Upper lobe of left lung (tissue), 6 donors: ENCODE measurements at regions not wholly inside any gene's neighbourhood (a gene's known extent, or its start where the extent isn't known, plus 50 kb on each side); places are given as distances from the start of the nearest gene placed in this dataset.

Experiments
- ATAC-seq, 2 donors: fragments of 200-7000 bp; cut with Tn5 transposase; one replicate each; pipeline ENCODE4 v1.9.1; 2022; ENCODE audit warnings: mild to moderate bottlenecking in 2 of 2, moderate library complexity in 2 of 2; ENCODE audit not compliant: low FRiP score in 2 of 2
- DNase-seq, 2 donors: peaks; one replicate each; pipeline ENCODE4 v3.0.0-alpha.2; 2019 to 2020
- H3K27ac ChIP-seq, 4 donors: fragments of 200-600 bp; sonication (generic); one replicate each; pipeline ENCODE4 v1.5.1; 2016 to 2019
- H3K27me3 ChIP-seq, 4 donors: fragments of 200-600 bp; sonication (generic); one replicate each; pipeline ENCODE4 v1.5.1; 2017 to 2019
- H3K36me3 ChIP-seq, 4 donors: fragments of 200-600 bp; sonication (generic); one replicate each; pipeline ENCODE4 v1.5.1; 2016 to 2019
- H3K4me1 ChIP-seq, 4 donors: fragments of 200-600 bp; sonication (generic); one replicate each; pipeline ENCODE4 v1.5.1; 2018 to 2019
- H3K4me3 ChIP-seq, 4 donors: fragments of 200-600 bp; sonication (generic); one replicate each; pipeline ENCODE4 v1.5.1; 2017 to 2019; ENCODE audit warnings: mild to moderate bottlenecking in 2 of 4, moderate library complexity in 1 of 4
- H3K9me3 ChIP-seq, 4 donors: fragments of 200-600 bp; sonication (generic); one replicate each; pipeline ENCODE4 v1.5.1; 2018 to 2019
- CTCF ChIP-seq, 6 experiments: fragments of 450-650 bp in 4 of 6; fragments of 200-600 bp in 2 of 6; sonication (generic) in 2 of 6; IDR thresholded peaks; one replicate each; pipeline ENCODE4 v1.5.1; 2016 to 2019; ENCODE audit warnings: antibody characterized with exemption in 6 of 6
- EP300 ChIP-seq, 4 donors: sonication (generic); formaldehyde crosslinking; IDR thresholded peaks; one replicate each; pipeline ENCODE4 v1.5.1; 2017; ENCODE audit warnings: antibody characterized with exemption in 4 of 4, control low read depth in 2 of 4
- POLR2A ChIP-seq, 4 donors: fragments of 450-650 bp; IDR thresholded peaks; one replicate each; pipeline ENCODE4 v1.5.1; 2016 to 2017; ENCODE audit warnings: antibody characterized with exemption in 4 of 4, mild to moderate bottlenecking in 2 of 4
- POLR2AphosphoS5 ChIP-seq, 2 donors: sonication (generic); formaldehyde crosslinking; IDR thresholded peaks; one replicate each; pipeline ENCODE4 v1.5.1; 2017; ENCODE audit warnings: antibody characterized with exemption in 2 of 2
- WGBS, 2 donors: methylation state at CpG; one replicate each; pipeline ENCODE4 v1.1.5; 2017 to 2018; 5-methylcytosine and 5-hydroxymethylcytosine counted together
- donor health status: DM: no; HTN: no; CAD: no; lungs with moderate emphysema.
- donor health status: DM: no; HTN: yes; CAD: no; lungs with severe emphysema.

DNA sequence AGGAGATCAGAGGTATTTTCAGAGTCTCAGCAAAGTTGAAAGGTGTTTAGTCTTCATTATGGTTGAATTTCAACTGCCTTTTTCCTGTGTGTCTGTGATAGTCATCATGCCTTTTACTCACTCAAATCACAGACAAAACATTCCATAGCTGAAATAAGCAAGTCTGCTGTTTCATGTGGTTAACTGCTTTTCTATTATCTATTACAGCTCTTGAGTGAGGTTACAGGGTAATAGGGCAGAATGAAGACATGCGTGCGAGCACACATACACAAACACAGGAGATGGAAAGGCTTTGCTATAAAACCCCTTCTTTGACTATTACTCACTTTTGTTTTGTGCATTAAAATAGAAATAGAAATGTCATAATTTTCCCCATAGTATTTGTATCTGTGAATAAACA lies 192.6 kb upstream of the RARB start:
- Histone ChIP-seq H3K4me3 (no peak overlapping the region), H3K27me3 (no peaks in the 10 kb centered on the region), H3K36me3 (no peaks in the 10 kb centered on the region), H3K27ac (no peak overlapping the region), H3K4me1 (no peaks in the 10 kb centered on the region), H3K9me3 (no peaks in the 10 kb centered on the region)
- 82 to 95% methylated on average over 2 of the region's 2 CpGs for WGBS, 2 donors
- DNase-seq (no peak), ATAC-seq (no peak)
- TF ChIP-seq POLR2AphosphoS5 (IDR thresholded peaks at IDR 0.05) (no peak), EP300 (IDR thresholded peaks at IDR 0.05) (no peak), POLR2A (IDR thresholded peaks at IDR 0.05) (no peak), CTCF (IDR thresholded peaks at IDR 0.05) (no peak)

DNA sequence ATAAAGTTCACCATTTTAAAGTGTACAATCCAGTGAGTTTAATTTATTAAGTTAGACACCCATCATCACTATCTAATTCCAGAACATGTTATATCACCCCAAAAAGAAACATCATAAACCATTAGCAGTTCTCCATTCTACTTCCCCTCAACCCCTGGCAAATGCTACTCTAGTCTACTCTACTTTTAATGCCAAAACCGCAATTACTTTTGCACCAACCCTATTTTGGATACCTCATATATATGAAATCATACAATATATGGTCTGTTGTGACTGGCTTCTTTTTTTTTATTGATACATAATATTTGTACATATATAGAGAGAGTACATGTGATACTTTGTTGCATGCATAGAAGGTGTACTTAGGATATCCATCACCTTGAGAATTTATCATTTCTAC lies 190.5 kb upstream of the RARB start:
- Histone ChIP-seq H3K4me1 (no peaks in the 10 kb centered on the region), H3K9me3 (no peaks in the 10 kb centered on the region), H3K36me3 (no peaks in the 10 kb centered on the region), H3K4me3 (no peak overlapping the region), H3K27me3 (no peaks in the 10 kb centered on the region), H3K27ac (no peak overlapping the region)
- TF ChIP-seq CTCF (IDR thresholded peaks at IDR 0.05) (no peak), EP300 (IDR thresholded peaks at IDR 0.05) (no peak), POLR2AphosphoS5 (IDR thresholded peaks at IDR 0.05) (no peak), POLR2A (IDR thresholded peaks at IDR 0.05) (no peak)
- no peak for ATAC-seq
- no peak for DNase-seq
- WGBS, 2 donors = 89 to 91% methylated on average over 1 of the region's 1 CpG

DNA sequence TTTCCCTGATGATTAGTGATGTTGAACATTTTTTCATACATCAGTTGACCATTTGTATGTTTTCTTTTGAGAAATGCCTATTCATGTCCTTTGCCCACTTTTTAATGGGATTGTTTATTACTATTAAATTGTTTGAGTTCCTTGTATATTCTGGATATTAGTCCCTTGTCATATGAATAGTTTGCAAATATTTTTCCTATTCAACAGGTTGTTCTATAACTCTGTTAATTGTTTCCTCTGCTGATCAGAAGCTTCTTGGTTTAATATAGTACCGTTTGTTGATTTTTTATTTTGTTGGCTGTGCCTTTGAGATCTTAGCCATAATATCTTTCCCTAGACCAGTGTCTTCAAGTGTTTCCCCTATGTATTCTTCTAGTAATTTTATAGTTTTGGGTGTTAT lies 189.0 kb upstream of the RARB start:
- no peaks in the 10 kb centered on the region for H3K4me1 ChIP-seq
- no peaks in the 10 kb centered on the region for H3K9me3 ChIP-seq
- 83 to 94% methylated on average over 1 of the region's 1 CpG for WGBS, 2 donors
- H3K27ac ChIP-seq = no peak overlapping the region
- DNase-seq = no peak
- no peaks in the 10 kb centered on the region for H3K27me3 ChIP-seq
- no peak overlapping the region for H3K4me3 ChIP-seq
- no peaks in the 10 kb centered on the region for H3K36me3 ChIP-seq
- ATAC-seq = no peak
- TF ChIP-seq POLR2A (IDR thresholded peaks at IDR 0.05) (no peak), POLR2AphosphoS5 (IDR thresholded peaks at IDR 0.05) (no peak), CTCF (IDR thresholded peaks at IDR 0.05) (no peak), EP300 (IDR thresholded peaks at IDR 0.05) (no peak)

GRCh38 chr3:25246913-25247312 lies 181.2 kb upstream of the RARB start:
- DNase-seq = no peak
- Histone ChIP-seq H3K36me3 (no peaks in the 10 kb centered on the region), H3K27ac (no peak overlapping the region), H3K4me1 (no peaks in the 10 kb centered on the region), H3K4me3 (no peak overlapping the region), H3K9me3 (peaks cover 0 to 12% (median 4%) of the 10 kb centered on the region in 4 donors), H3K27me3 (no peaks in the 10 kb centered on the region)
- ATAC-seq = no peak
- 78% methylated on average over 5 of the region's 5 CpGs; no CpG with 5 or more reads in 1 of the 2 donors for WGBS, 2 donors
- TF ChIP-seq CTCF (IDR thresholded peaks at IDR 0.05) = no peak
- TF ChIP-seq EP300 (IDR thresholded peaks at IDR 0.05) = no peak

- WGBS, 2 donors = 77 to 91% methylated on average over 1 of the region's 1 CpG
- Histone ChIP-seq H3K36me3 (no peaks in the 10 kb centered on the region), H3K27ac (no peak overlapping the region), H3K9me3 (peaks cover 0 to 19% (median 6%) of the 10 kb centered on the region in 4 donors), H3K27me3 (no peaks in the 10 kb centered on the region), H3K4me1 (no peaks in the 10 kb centered on the region), H3K4me3 (no peak overlapping the region)
- DNase-seq = no peak
- no peak for ATAC-seq
- TF ChIP-seq POLR2A (IDR thresholded peaks at IDR 0.05) = no peak
- no peak for TF ChIP-seq EP300 (IDR thresholded peaks at IDR 0.05)
- no peak for TF ChIP-seq CTCF (IDR thresholded peaks at IDR 0.05)
- TF ChIP-seq POLR2AphosphoS5 (IDR thresholded peaks at IDR 0.05) = no peak
Measured at GRCh38 chr3:25252291-25252690, 175.8 kb upstream of the RARB start.
